Gastrocnemius medialis (tissue), 4 donors: ENCODE measurements at regions not wholly inside any gene's neighbourhood (a gene's known extent, or its start where the extent isn't known, plus 50 kb on each side); places are given as distances from the start of the nearest gene placed in this dataset.

Experiments used
- CTCF ChIP-seq, 5 experiments: fragments of 450-650 bp in 3 of 5; fragments of 200-600 bp in 2 of 5; sonication (generic) in 2 of 5; IDR thresholded peaks in 4 of 5; conservative IDR thresholded peaks in 1 of 5; 1 replicate in 4 of 5; 2 replicates in 1 of 5; pipeline ENCODE4 v1.5.1; 2016 to 2019; ENCODE audit warnings: antibody characterized with exemption in 5 of 5, mild to moderate bottlenecking in 3 of 5, moderate library complexity in 3 of 5
- POLR2A ChIP-seq, 2 donors: fragments of 450-650 bp; IDR thresholded peaks; one replicate each; pipeline ENCODE4 v1.6.1; 2017; ENCODE audit warnings: antibody characterized with exemption in 2 of 2, mild to moderate bottlenecking in 2 of 2, moderate library complexity in 2 of 2

GRCh38 chr15:31433091-31433490 is 106.5 kb downstream of the KLF13 start:
- TF ChIP-seq CTCF (IDR thresholded peaks at IDR 0.05 in 4 of 5, conservative IDR thresholded peaks at IDR 0.05 in 1 of 5) (no peak), POLR2A (IDR thresholded peaks at IDR 0.05) (no peak)
